ENCODE measurements at regions not wholly inside any gene's neighbourhood (a gene's known extent, or its start where the extent isn't known, plus 50 kb on each side); places are given as distances from the start of the nearest gene placed in this dataset.

DNA sequence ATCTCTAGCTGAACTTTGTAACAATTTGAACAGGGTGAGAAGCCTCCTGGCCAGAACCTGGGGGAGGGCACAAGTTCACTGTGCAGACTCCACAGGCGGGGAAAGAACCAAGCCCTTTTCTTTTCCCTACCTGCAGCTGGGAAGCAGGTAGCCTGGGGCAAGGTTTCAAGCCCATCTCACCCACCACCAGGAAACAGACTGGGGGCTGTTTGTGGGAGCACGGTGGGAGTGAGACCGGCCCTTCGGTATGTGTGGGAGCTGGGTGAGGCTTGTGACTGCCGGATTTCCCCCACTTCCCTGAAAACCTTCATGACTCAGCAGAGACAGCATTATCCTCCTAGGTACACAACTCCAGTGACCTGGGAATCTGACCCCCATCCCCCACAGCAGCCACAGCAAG lies 211.7 kb downstream of the ZNF674 start:
- peaks cover 2% of the 10 kb centered on the region for H3F3A ChIP-seq (ENCODE audit: low read depth)
- H3K27me3 ChIP-seq: no peaks in the 10 kb centered on the region
- peaks cover 45% of the 10 kb centered on the region for H3K9me3 Mint-ChIP-seq
- TF ChIP-seq EZH2phosphoT487 (IDR thresholded peaks at IDR 0.05): no peak
- TF ChIP-seq, protein P1, sequence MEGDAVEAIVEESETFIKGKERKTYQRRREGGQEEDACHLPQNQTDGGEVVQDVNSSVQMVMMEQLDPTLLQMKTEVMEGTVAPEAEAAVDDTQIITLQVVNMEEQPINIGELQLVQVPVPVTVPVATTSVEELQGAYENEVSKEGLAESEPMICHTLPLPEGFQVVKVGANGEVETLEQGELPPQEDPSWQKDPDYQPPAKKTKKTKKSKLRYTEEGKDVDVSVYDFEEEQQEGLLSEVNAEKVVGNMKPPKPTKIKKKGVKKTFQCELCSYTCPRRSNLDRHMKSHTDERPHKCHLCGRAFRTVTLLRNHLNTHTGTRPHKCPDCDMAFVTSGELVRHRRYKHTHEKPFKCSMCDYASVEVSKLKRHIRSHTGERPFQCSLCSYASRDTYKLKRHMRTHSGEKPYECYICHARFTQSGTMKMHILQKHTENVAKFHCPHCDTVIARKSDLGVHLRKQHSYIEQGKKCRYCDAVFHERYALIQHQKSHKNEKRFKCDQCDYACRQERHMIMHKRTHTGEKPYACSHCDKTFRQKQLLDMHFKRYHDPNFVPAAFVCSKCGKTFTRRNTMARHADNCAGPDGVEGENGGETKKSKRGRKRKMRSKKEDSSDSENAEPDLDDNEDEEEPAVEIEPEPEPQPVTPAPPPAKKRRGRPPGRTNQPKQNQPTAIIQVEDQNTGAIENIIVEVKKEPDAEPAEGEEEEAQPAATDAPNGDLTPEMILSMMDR (IDR thresholded peaks at IDR 0.05): no peak
- no peak for TF ChIP-seq EZH2 (IDR thresholded peaks at IDR 0.05)
- H4K20me1 ChIP-seq (ENCODE audit: low read depth): no peaks in the 10 kb centered on the region
- peaks cover 2% of the 10 kb centered on the region for H3K27me3 Mint-ChIP-seq (ENCODE audit: insufficient read depth, low read depth)
- no peak overlapping the region for H2AFZ ChIP-seq (replicated peaks)
- no peaks in the 10 kb centered on the region for H3K4me1 ChIP-seq
- no peak overlapping the region for H3K4me2 ChIP-seq
- no peaks in the 10 kb centered on the region for H3K36me3 ChIP-seq
- no peak overlapping the region for H3K27ac Mint-ChIP-seq
- no peaks in the 10 kb centered on the region for H3K36me3 Mint-ChIP-seq
- peaks cover 6% of the 10 kb centered on the region for H3K9me3 ChIP-seq (ENCODE audit: low read depth)
- H3K4me1 Mint-ChIP-seq: peaks cover 5% of the 10 kb centered on the region
- no peak for DNase-seq (ENCODE audit: low spot score)
- H3K27ac ChIP-seq: no peak overlapping the region
- H3K4me3 ChIP-seq: no peak overlapping the region
- H3K4me3 Mint-ChIP-seq: no peak overlapping the region
- no peak overlapping the region for H3K9ac ChIP-seq
- H3K79me2 ChIP-seq (ENCODE audit: low read depth): no peaks in the 10 kb centered on the region

DNA sequence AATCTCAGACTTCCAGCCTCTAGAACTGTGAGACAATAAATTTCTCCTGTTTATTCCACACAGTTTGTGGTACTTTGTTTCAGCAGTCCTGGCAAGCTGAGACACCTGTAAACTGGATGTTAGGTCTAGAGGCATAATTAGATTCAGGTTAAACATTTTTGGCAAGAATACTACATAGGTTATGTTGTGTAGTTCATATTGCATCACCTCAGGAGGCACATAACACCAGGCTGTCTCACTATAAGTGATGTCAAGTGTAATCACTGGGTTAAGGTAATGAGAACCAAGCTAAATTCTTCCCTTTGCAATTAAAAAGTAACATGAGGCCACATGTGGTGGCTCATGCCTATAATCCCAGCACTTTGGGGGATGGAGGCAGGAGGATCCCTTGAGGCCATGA lies 214.2 kb downstream of the ZNF674 start:
- Mint-ChIP-seq H3K27me3 (ENCODE audit: insufficient read depth, low read depth) (peaks cover 2% of the 10 kb centered on the region), H3K4me3 (no peak overlapping the region), H3K36me3 (no peaks in the 10 kb centered on the region), H3K9me3 (peaks cover 29% of the 10 kb centered on the region), H3K4me1 (peaks cover 22% of the 10 kb centered on the region), H3K27ac (no peak overlapping the region)
- Histone ChIP-seq H3K4me2 (no peak overlapping the region), H3F3A (ENCODE audit: low read depth) (peaks cover 25% of the 10 kb centered on the region), H3K4me1 (peaks cover 16% of the 10 kb centered on the region), H2AFZ (replicated peaks) (no peak overlapping the region), H3K9ac (no peak overlapping the region), H3K27ac (no peak overlapping the region), H3K79me2 (ENCODE audit: low read depth) (no peaks in the 10 kb centered on the region), H3K4me3 (no peak overlapping the region), H3K9me3 (ENCODE audit: low read depth) (peaks cover 6% of the 10 kb centered on the region), H3K27me3 (no peaks in the 10 kb centered on the region), H4K20me1 (ENCODE audit: low read depth) (no peaks in the 10 kb centered on the region), H3K36me3 (no peaks in the 10 kb centered on the region)
- no peak for DNase-seq (ENCODE audit: low spot score)
- TF ChIP-seq EZH2phosphoT487 (IDR thresholded peaks at IDR 0.05) (no peak), EZH2 (IDR thresholded peaks at IDR 0.05) (no peak)
- TF ChIP-seq, protein P1 (IDR thresholded peaks at IDR 0.05): no peak

DNA sequence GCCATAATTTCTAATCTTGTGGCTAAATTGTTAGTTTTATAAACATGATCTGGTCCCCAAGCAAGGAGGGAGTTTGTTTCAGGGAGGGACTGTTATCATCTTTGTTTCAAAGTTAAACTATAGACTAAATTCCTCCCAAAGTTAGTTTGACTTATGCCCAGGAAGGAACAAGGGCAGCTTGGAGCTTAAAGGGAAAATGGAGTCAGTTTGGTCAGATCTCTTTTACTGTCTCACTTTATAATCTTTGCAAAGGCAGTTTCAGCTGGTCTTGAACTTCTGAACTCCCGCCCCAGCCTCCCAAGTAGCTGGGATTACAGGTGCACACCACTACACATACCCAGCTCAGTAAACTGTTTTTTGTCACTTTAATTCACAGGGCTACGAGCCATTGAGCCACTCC lies 214.7 kb downstream of the ZNF674 start:
- no peaks in the 10 kb centered on the region for H3K36me3 ChIP-seq
- no peaks in the 10 kb centered on the region for H3K79me2 ChIP-seq (ENCODE audit: low read depth)
- Mint-ChIP-seq H3K4me3 (no peak overlapping the region), H3K9me3 (peaks cover 27% of the 10 kb centered on the region), H3K27ac (no peak overlapping the region), H3K36me3 (no peaks in the 10 kb centered on the region), H3K4me1 (peaks cover 27% of the 10 kb centered on the region), H3K27me3 (ENCODE audit: insufficient read depth, low read depth) (peaks cover 2% of the 10 kb centered on the region)
- peaks cover 25% of the 10 kb centered on the region for H3F3A ChIP-seq (ENCODE audit: low read depth)
- H2AFZ ChIP-seq (replicated peaks): no peak overlapping the region
- no peak for TF ChIP-seq EZH2phosphoT487 (IDR thresholded peaks at IDR 0.05)
- TF ChIP-seq EZH2 (IDR thresholded peaks at IDR 0.05): no peak
- TF ChIP-seq, protein P1 (IDR thresholded peaks at IDR 0.05): no peak
- H3K4me2 ChIP-seq: no peak overlapping the region
- H3K27ac ChIP-seq: no peak overlapping the region
- peaks cover 16% of the 10 kb centered on the region for H3K4me1 ChIP-seq
- H3K9me3 ChIP-seq (ENCODE audit: low read depth): peaks cover 6% of the 10 kb centered on the region
- DNase-seq (ENCODE audit: low spot score): no peak
- no peak overlapping the region for H3K9ac ChIP-seq
- H3K4me3 ChIP-seq: no peak overlapping the region
- H4K20me1 ChIP-seq (ENCODE audit: low read depth): no peaks in the 10 kb centered on the region
- H3K27me3 ChIP-seq: no peaks in the 10 kb centered on the region

Data from neural progenitor cell (in vitro differentiated cells).